B cell (primary cell): ENCODE measurements at regions not wholly inside any gene's neighbourhood (a gene's known extent, or its start where the extent isn't known, plus 50 kb on each side); places are given as distances from the start of the nearest gene placed in this dataset.

Experiments used
- EZH2 ChIP-seq: IDR thresholded peaks from 2 replicates; pipeline ENCODE4 v1.6.1; 2012; ENCODE audit warnings: borderline replicate concordance, low read depth, mild to moderate bottlenecking, moderate library complexity, low read length; ENCODE audit not compliant: insufficient read depth, poor library complexity, severe bottlenecking
- TF ChIP-seq, protein P1 (sequence below): fragments of 200-600 bp; IDR thresholded peaks from one replicate; pipeline ENCODE4 v1.8.0; 2022; ENCODE audit warnings: antibody characterized with exemption, mild to moderate bottlenecking

DNA sequence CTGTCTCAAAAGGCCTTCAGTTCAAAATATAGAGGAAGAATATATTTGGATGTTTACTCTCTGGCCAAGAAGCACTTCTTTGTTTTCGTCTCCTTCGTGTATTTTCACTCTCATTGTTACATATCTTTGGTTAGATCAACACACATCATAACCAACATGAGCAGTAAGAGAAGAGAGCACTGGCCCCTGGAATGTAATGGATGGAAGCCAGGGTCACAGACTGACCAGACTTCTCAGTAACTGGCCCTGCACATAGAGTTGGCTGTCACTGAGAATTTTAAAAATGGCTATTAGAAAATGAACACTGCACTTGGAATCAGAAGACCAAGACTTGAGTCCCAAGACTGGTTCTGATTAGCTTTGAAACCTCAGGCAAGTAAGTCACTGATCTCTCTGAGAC lies 215.9 kb upstream of the RRP15 start:
- TF ChIP-seq, protein P1, sequence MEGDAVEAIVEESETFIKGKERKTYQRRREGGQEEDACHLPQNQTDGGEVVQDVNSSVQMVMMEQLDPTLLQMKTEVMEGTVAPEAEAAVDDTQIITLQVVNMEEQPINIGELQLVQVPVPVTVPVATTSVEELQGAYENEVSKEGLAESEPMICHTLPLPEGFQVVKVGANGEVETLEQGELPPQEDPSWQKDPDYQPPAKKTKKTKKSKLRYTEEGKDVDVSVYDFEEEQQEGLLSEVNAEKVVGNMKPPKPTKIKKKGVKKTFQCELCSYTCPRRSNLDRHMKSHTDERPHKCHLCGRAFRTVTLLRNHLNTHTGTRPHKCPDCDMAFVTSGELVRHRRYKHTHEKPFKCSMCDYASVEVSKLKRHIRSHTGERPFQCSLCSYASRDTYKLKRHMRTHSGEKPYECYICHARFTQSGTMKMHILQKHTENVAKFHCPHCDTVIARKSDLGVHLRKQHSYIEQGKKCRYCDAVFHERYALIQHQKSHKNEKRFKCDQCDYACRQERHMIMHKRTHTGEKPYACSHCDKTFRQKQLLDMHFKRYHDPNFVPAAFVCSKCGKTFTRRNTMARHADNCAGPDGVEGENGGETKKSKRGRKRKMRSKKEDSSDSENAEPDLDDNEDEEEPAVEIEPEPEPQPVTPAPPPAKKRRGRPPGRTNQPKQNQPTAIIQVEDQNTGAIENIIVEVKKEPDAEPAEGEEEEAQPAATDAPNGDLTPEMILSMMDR = no peak
- no peak for TF ChIP-seq EZH2
